Femur (tissue), 1 donor: ENCODE measurements at regions not wholly inside any gene's neighbourhood (a gene's known extent, or its start where the extent isn't known, plus 50 kb on each side); places are given as distances from the start of the nearest gene placed in this dataset.
"Not testable (repeated sequence)": the region's sequence is repeated elsewhere in the genome, so short reads cannot be mapped to it uniquely, and the experiment has no call there.

Source experiments
- DNase-seq: peaks from one replicate; pipeline ENCODE4 v3.0.0-alpha.2; 2017

DNA sequence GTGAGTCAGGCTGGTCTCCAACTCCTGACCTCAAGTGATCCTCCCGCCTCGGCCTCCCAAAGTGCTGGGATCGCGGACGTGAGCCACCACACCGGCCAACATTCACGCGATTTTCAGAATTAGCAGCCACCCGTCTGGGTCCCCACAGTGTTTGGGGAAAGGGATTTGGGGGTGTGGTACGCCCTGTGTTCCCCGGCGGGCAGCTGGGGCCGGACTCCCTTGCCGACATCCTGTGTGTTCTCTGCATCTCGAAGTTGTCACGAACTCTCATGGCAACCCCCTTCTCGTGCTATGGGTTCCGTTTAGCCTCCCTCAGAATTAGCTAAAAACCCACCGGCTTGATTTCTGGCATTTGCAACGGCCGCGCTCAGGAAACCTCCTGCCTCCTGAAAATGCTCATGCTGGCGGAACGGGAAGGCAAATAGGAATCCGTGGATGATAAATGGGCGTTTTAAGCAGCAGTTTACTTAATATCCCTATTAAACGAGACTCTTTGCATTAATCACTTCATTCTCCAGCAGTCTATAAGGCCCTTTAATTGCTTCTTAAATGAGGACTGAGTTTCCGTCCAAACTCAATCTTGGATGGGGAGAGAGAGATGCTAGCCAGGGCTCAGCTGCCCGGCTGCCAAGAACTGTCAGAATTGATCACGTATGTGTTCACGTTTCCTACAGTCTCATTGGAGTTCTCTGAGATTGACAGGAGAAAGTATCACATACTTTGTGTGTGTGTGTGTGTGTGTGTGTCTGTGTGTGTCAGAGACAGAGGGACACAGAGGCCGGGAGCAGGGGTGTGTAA is 78.9 kb upstream of the PPP2R3B start:
- no peak for DNase-seq

DNA sequence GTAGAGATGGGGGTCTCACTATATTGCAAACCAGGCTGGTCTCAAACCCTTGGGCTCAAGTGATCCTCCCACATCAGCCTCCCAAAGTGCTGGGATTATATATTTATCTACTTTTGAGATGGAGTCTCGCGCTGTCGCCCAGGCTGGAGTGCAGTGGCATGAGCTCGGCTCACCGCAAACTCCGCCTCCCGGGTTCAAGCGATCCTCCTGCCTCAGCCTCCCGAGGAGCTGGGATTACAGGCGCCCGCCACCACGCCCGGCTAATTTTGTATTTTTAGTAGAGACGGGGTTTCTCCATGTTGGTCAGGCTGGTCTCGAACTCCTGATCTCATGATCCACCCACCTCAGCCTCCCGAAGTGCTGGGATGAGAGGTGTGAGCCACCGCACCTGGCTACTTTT is 80.1 kb upstream of the PPP2R3B start:
- DNase-seq = not testable (repeated sequence)

DNA sequence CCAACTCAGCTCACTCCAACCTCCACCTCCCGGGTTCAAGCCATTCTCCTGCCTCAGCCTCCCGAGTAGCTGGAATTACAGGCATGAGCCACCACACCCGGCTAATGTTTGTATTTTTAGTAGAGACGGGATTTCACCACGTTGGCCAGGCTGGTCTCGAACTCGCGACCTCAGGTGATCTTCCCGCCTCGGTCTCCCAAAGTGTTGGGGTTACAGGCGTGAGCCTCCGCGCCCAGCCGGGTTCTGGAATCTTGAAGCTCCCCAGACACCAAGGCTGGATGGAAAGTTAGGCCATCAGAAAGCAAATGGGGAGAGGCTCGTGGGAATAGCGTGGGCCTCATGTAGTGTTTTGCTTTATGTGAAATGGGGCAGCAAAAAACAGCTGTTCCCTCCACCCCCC is 81.0 kb upstream of the PPP2R3B start:
- not testable (repeated sequence) for DNase-seq

DNA sequence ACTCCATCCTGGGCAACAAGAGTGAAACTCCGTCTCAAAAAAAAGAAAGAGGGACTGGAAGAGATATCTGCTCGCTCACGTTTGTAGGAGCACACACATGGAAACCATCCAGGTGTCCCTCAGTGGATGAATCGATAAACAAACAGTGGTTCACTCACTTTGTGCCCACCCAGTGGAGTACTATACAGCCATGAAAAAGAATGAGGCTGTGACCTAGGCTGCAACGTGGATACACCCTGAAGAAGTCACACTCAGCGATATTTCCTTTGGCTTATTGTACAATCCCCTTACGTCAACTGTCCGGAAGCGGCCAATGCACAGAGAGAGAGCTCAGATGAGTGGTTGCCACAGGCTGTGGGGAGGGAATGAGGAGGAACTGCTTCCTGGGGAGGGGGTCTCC is 82.3 kb upstream of the PPP2R3B start:
- no peak for DNase-seq

DNA sequence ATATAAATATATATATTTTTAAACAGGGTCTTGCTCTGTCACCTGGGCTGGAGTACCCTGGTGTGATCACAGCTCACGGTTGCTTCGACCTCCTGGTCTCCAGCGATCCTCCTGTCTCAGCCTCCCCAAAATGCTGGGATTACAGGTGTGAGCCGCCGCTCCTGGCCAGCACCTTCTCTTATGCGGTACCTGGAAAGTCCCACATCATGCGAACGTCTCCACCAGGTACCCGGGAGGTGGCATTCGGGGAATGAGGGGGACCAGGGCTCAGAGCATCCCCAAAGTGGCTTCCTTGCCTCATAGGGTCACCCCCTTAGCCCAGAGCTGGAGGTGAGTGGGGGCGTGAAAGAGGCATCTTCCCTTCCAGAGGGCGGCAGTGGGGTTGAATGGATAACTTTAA is 84.0 kb upstream of the PPP2R3B start:
- DNase-seq = no peak

DNA sequence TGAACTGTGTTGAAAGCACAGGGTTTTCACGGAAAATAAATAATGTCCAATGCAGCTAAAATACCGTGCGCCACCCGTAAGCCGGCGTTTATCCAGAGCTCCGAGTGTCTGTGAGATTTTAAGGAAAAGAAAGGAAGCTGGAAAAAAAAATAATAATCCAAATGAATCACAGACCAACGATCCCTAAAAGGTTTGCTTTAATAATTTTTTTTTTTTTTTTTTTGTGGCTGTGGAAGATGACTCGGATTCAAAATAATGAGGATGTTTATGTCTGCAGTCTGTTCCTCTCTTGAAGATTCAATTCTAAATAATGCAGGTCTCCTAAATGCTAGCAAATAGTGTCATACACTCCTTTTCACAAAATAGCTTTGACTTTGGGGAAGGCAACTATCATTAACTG is 84.6 kb upstream of the PPP2R3B start:
- no peak for DNase-seq

DNA sequence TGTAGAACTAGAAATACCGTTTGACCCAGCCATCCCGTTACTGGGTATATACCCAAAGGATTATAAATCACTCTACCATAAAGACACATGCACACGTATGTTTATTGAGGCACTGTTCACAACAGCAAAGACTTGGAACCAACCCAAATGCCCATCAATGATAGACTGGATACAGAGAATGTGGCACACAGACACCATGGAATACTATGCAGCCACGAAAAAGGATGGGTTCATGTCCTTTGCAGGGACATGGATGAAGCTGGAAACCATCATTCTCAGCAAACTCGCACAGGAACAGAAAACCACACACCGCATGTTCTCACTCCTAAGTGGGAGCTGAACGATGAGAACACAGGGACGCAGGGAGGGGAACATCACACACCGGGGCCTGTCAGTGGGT is 85.6 kb upstream of the PPP2R3B start:
- not testable (repeated sequence) for DNase-seq

DNA sequence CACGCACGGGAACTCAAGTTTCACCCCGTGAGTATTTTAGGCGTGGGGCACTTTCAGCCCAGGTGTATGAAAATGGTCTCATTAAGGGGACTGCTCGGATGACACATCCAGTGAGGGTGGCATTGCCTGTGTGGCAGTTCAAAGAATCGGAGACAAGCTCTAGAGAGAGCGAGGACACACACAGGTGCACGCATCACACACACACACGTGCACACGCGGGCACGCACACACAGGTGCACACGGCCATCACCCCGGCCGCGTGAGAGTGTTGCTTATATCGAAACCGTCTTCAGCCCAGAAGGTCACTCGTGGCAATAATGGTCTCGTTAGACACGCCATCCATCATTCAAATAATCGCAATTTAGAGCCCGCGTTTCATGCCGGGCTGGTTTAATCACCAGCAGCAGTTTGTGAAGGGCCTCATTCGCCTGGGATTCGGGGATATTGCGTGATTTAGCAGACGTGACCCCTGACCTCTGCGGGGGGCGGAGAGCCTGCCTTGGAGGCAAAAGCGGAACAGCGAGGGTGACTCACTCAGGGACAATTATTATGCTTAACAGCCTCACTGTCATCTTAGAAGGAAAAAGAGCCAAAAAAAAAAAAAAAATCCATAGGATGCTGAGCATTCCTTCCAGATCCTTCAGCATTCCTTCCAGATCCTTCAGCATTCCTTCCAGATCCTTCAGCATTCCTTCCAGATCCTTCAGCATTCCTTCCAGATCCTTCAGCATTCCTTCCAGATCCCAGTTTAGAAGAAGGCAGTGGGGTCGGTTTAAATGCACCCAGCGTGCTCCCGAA is 89.4 kb upstream of the PPP2R3B start:
- no peak for DNase-seq

DNA sequence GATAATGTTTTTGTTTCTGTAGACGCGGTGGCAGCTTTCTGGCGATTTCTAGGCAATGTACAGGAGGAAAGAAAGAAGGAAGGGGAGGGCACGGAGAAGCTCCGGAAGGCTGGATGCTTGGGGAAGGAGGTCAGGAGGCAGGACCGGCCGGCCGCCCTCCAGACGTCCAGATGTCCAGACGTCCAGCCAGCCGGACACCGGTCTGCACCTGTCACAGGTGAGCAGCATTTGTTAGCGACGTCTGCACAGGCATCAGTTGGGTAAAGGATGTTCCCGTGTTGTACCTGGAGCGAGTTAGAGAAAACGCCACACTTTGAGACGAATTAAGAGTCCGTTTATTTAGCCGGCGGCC is 90.0 kb upstream of the PPP2R3B start:
- no peak for DNase-seq

DNA sequence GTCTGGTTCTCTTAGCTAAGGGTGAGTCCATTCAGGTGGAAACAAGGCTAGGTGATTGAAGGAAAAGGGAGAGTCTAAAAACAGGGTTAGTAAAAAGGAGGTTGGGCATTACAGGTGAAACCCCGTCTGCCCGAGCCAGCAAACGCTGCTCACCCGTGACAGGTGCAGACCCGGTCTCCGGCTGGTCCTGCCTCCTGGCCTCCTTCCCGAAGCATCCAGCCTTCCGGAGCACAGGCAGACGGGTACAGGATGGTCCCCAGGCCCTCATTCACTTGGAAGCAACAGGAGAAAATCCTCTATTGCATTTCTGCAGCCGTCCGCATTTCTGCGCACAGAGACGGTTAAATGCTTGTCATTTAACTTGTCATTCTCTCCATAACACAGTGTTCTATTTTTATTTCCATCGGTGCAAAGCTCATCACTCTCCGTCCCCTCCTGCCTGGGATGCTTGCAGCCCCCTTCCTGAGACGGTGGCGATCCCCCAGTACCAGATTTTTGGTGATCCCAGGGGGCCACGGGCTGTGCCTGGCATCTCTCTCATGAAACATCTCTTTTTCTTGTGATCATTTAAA is 90.8 kb upstream of the PPP2R3B start:
- no peak for DNase-seq

DNA sequence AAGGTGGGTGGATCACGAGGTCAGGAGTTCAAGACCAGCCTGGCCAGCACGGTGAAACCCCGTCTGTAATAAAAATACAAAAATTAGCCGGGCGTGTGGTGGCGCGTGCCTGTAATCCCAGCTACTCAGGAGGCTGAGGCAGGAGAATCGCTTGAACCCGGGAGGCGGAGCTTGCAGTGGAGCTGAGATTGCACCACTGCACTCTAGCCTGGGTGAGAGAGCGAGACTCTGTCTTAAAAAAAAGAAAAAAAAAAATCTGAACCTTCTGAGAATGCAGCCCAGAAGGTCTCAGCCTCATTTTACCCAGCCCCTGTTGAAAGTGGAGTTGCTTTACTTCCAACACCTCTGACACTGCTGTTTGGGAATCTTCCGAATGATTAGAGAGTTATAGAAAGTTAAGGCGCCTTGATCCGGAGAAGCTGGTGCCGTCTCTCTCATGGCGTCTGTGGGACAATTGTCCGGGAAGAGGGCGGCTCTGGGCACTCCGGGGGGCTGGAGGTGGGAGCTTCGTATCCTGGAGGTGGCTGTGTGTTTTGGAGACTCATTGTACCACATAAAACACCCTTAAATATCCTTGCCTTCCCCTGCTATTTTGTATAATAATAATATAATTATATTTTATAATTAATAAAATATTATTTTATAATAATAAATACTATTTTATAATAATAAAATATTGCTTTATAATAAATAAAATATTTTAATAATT is 92.7 kb upstream of the PPP2R3B start:
- no peak for DNase-seq

DNA sequence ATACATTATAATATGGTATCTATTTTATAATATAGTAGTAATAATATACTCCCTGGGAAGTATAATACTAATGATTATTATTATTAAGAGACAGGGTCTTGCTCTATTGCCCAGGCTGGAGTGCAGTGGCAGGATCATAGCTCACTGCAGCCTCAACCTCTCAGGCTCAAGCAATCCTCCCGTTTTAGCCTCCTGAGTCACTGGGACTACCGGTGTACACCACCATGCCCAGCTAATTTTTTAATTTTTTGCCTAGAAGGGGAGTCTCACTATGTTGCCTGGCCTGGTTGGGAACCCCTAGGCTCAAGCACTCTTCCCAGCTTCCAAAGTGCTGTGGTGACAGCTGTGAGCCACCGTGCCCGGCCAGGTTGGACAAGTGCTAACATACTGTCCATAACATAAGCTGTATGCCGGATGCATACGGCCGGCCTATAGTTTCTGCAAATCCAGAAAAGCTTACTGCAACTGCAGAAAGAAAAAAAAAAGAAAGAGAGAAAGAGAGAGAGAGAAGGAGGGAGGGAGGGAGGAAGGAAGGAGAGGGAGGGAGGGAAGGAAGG is 94.2 kb upstream of the PPP2R3B start:
- no peak for DNase-seq

DNA sequence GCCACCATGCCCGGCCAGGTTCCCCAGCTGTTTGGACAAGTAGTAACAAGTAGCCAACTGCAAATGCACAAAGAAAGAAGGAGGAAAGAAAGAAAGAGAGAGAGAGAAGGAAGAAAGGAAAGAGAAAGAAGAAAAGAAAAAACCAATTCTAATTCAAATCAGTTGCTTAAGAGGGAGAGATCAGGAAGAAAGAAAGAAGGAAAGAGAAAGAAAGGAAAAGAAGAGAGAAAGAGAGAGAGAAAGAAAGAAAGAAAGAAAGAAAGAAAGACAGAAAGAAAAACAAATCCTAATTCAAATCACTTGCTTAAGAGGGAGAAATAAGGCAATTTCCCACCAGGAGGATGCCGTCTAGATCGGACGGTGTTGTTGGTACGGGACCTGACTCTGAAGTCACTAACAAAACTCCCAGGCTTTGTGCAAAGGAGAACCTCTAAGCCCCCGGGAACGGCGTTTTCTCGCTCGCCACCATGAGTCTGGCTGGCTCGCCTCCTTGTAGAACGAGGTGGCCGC is 95.5 kb upstream of the PPP2R3B start:
- DNase-seq = no peak

DNA sequence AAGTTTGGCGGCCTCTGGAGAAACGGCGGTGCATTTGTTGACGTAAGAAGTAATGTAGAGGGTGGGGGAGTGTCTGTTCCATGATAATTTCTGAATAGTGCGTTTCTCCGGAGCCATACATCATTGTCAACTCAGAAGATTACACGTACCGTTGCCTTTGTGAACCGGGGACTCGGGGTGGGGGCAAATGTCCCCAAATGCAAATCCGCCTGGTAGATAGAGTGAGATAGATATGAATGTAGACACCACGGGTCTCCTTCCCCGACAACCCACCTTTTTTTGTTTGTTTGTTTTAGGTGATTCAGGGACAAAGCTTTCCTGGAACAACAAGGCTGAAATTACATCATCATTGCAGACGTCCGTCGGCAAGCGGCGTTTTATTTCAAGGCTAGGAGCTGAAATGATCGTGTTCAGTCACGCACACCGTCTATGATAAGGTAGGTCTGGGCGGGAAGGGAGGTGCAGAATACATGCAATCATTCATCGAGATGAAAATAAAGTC is 96.0 kb upstream of the PPP2R3B start:
- no peak for DNase-seq

DNA sequence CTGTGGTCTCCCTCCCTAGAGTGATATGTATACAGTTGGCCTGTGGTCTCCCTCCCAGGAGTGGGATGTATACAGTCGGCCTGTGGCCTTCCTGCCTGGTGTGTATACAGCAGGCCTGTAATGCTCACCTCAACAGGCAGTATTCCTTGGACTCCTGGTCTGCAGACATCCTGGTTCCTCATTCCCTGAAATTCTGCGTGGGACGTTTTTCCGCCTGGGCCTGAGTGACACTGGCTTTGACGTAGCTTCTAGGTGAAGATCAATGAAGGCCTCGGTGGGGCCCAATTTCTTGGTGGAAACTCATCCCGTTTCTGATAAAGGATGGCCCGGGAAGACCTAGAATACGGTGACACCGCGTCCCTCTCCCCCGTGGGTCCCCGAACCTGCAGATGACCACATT is 98.7 kb upstream of the PPP2R3B start:
- no peak for DNase-seq

DNA sequence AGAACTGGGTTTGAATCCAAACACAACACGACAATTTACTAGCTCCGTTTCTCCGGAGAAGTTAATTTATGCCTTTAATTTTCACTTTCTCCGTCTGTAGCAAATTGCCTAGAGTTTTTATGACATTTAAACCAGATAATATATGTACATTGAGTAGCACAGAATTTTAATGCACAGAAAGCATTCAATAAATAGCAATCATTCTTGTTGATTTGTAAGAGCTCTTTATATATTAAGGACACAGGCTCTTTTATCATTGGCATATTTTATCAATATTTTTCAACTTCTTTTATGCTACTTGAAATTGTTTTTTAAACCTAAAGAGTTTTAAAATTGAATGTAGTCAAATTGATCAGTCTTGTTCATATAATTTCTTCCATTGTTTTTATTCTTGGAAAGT is 99.6 kb upstream of the PPP2R3B start:
- no peak for DNase-seq

DNA sequence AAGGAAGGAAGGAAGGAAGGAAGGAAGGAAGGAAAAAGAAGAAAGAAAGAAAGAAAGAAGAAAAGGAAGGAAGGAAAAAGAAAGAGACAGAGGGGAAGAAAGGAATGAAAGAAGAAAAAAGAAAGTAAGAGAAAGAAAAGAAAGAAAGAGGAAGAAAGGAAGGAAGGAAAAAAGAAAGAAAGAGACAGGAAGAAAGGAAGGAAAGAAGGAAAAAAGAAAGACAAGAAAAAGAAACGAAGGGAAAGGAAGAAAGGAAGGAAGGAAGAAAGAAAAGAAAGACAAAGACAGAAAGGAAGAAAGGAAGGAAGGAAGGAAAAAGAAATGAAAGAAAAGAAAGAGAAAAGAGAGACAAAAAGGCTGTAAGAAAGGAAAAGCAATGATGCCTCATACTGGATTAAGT is 101.1 kb upstream of the PPP2R3B start:
- no peak for DNase-seq

DNA sequence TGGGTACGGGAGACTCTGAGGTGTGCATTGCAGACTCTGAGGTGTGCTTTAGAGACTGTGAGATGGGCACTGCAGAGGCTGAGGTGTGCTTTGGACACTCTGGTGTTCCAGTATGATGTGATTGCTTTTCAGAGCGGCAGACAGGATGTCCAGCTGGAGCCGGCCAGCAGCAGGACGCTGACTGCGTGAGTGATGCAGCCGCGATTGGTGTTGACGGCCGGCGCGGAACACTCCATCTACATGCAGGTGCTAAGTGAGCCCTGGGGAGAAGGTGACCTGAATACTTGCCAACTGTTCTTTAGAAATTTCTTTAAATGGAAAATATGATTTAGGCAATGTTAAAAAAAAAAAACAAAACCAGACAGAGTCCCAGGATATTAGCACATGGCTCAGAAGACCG is 103.1 kb upstream of the PPP2R3B start:
- DNase-seq = no peak

DNA sequence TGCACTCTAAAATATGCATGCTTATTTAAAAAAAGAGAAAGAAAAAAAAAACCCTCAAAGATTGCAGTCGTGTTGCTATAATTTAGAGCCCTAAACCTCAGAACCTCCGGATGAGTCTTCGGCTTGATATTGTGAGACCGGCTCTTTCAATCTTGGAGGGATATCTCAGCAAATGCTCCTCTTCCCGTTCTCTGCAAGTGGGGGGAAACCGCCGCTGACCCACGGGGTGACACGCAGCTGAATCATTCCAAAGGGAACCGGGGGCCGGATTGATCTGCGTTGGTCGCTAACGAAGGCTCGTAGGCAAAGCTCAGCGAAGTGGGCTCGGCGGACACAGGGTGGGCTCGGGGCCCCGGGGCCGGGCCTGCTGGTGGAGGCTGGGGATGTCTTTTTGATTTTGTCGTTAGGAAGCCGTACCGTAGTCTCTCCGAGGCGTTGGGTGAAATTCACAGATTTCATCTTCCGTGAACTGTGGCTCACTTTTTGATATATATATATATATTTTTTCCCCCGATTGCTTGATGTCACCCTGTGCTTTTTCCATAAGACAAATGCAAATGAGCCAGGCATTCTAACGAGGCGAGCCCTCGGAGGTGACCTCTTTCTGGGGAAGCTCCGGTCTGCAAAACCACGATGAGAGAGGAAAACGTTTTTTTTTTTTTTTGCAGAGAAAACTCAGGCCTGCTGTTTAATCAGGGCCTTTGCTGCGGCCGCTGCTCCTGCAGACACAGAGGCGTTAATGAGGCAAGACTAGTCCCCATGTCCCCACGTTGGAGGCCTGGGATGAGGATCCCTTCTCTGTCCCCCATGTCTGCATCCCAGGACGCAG is 110.7 kb upstream of the PPP2R3B start:
- no peak for DNase-seq

DNA sequence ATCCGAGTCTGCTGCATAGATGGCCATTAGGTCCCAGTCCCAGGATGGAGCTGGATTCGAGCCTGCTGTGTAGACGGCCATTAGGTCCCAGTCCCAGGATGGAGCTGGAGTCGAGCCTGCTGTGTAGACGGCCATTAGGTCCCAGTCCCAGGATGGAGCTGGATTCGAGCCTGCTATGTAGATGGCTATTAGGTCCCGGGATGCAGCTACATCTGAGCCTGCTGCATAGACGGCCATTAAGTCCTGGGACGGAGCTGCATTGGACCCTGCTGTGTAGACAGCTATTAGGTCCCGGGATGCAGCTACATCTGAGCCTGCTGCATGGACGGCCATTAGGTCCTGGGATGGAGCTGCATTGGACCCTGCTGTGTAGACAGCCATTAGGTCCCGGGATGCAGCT is 112.2 kb upstream of the PPP2R3B start:
- DNase-seq = not testable (repeated sequence)

DNA sequence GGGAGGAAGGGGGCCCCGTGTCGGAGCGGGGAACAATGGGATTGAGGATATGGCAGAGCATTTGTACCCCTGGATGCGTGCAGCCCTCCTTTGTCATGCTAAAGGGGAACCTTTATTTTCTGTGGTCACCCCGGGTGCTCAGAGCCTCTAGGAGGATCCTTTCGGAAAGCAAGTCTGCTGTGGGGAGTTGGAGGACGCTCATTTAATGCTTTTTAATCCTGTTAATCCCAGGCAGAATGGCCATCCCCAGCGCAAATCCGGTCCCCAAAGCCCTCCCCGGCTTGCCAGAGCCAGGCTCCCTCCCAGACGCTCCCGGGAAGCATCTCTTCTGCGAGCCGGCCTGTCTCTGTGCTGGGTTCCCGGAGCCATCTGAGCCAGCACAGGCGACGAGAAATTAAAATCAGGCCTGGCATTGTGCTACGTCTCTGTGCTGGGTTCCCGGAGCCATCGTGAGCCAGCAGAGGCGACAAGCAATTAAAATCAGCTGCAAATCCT is 113.2 kb upstream of the PPP2R3B start:
- no peak for DNase-seq
